HG03135 (cell line): ENCODE measurements at regions not wholly inside any gene's neighbourhood (a gene's known extent, or its start where the extent isn't known, plus 50 kb on each side); places are given as distances from the start of the nearest gene placed in this dataset.
"Not testable (repeated sequence)": the region's sequence is repeated elsewhere in the genome, so short reads cannot be mapped to it uniquely, and the experiment has no call there.

ENCODE experiments used
- ATAC-seq: cut with Tn5 transposase; IDR thresholded peaks from one replicate; pipeline ENCODE4 v1.9.1; 2021; ENCODE audit warnings: mild to moderate bottlenecking, moderate library complexity; ENCODE audit not compliant: unreplicated experiment

- no peak for ATAC-seq
Measured at GRCh38 chr12:102669056-102669455, 188.7 kb upstream of the IGF1 start.

GRCh38 chr12:102666176-102666575 is 185.8 kb upstream of the IGF1 start:
- not testable (repeated sequence) for ATAC-seq

GRCh38 chr12:102659200-102659911 is 179.0 kb upstream of the IGF1 start:
- ATAC-seq, result no peak

GRCh38 chr12:102653406-102653805 is 173.0 kb upstream of the IGF1 start:
- ATAC-seq, result no peak

- ATAC-seq, result no peak
Measured at GRCh38 chr12:102652645-102653313, 172.4 kb upstream of the IGF1 start.

GRCh38 chr12:102645968-102646367 is 165.6 kb upstream of the IGF1 start:
- ATAC-seq, result no peak

- no peak for ATAC-seq
Measured at GRCh38 chr12:102643879-102644575, 163.7 kb upstream of the IGF1 start.

- no peak for ATAC-seq
Measured at GRCh38 chr12:102642199-102642598, 161.8 kb upstream of the IGF1 start.

GRCh38 chr12:102640658-102641057 is 160.3 kb upstream of the IGF1 start:
- ATAC-seq, result not testable (repeated sequence)

- no peak for ATAC-seq
Measured at GRCh38 chr12:102638777-102639176, 158.4 kb upstream of the IGF1 start.

GRCh38 chr12:102633981-102634605 is 153.7 kb upstream of the IGF1 start:
- ATAC-seq, result no peak

GRCh38 chr12:102631274-102631673 is 150.9 kb upstream of the IGF1 start:
- no peak for ATAC-seq

- ATAC-seq, result no peak
Measured at GRCh38 chr12:102629262-102629888, 149.0 kb upstream of the IGF1 start.

GRCh38 chr12:102625819-102626218 is 145.5 kb upstream of the IGF1 start:
- ATAC-seq, result no peak

GRCh38 chr12:102622618-102623017 is 142.3 kb upstream of the IGF1 start:
- no peak for ATAC-seq

GRCh38 chr12:102618197-102618877 is 138.0 kb upstream of the IGF1 start:
- no peak for ATAC-seq

GRCh38 chr12:102616692-102617091 is 136.3 kb upstream of the IGF1 start:
- no peak for ATAC-seq

- no peak for ATAC-seq
Measured at GRCh38 chr12:102611995-102612394, 131.6 kb upstream of the IGF1 start.

- no peak for ATAC-seq
Measured at GRCh38 chr12:102609996-102610395, 129.6 kb upstream of the IGF1 start.

GRCh38 chr12:102603021-102603420 is 122.7 kb upstream of the IGF1 start:
- ATAC-seq, result no peak
